ENCODE measurements at regions not wholly inside any gene's neighbourhood (a gene's known extent, or its start where the extent isn't known, plus 50 kb on each side); places are given as distances from the start of the nearest gene placed in this dataset.

GRCh38 chr2:79368116-79368630 is 144.7 kb upstream of the CTNNA2 start:
- H3K36me3 ChIP-seq (ENCODE audit: insufficient read depth, low read length) = no peaks in the 10 kb centered on the region
- no peak overlapping the region for H3K9ac ChIP-seq (ENCODE audit: low read length)
- no peak overlapping the region for H3K4me3 ChIP-seq (ENCODE audit: low read length)
- no peak for TF ChIP-seq RAD21 (conservative IDR thresholded peaks at IDR 0.05)
- TF ChIP-seq SMC3 (conservative IDR thresholded peaks at IDR 0.05; ENCODE audit: poor library complexity) = no peak
- no peak for TF ChIP-seq TAF1 (IDR thresholded peaks at IDR 0.05; ENCODE audit: low read depth)
- no peak for TF ChIP-seq POLR2AphosphoS5 (IDR thresholded peaks at IDR 0.05)
- TF ChIP-seq EP300 (conservative IDR thresholded peaks at IDR 0.05; ENCODE audit: poor library complexity, severe bottlenecking) = no peak
- TF ChIP-seq REST (IDR thresholded peaks at IDR 0.05; ENCODE audit: borderline replicate concordance) = no peak
- no peak for TF ChIP-seq EZH2 (IDR thresholded peaks at IDR 0.05; ENCODE audit: borderline replicate concordance, insufficient read depth, low read length, poor library complexity, severe bottlenecking)
- no peak for TF ChIP-seq CTCF (IDR thresholded peaks at IDR 0.05; ENCODE audit: poor library complexity, severe bottlenecking)
- no peak for TF ChIP-seq MXI1 (conservative IDR thresholded peaks at IDR 0.05; ENCODE audit: poor library complexity, severe bottlenecking)
- H4K20me1 ChIP-seq (ENCODE audit: insufficient read depth) = no peaks in the 10 kb centered on the region
- no peak overlapping the region for H2AFZ ChIP-seq (ENCODE audit: low read depth, low read length)
- no peaks in the 10 kb centered on the region for H3K79me2 ChIP-seq (replicated peaks; ENCODE audit: insufficient read depth, low read length)
- no peak overlapping the region for H3K27ac ChIP-seq (ENCODE audit: low read length)
- H3K9me3 ChIP-seq (ENCODE audit: low read length) = no peaks in the 10 kb centered on the region
- H3K4me2 ChIP-seq (ENCODE audit: low read length) = no peak overlapping the region
- H3K27me3 ChIP-seq (ENCODE audit: insufficient read depth, low read depth, low read length) = no peaks in the 10 kb centered on the region
- H3F3A ChIP-seq (ENCODE audit: insufficient read depth, low read length, poor library complexity, severe bottlenecking) = no peaks in the 10 kb centered on the region
- no peaks in the 10 kb centered on the region for H3K9me2 ChIP-seq (ENCODE audit: insufficient read depth, low read length)

GRCh38 chr2:79359419-79359818 is 153.4 kb upstream of the CTNNA2 start:
- no peak for TF ChIP-seq EZH2 (IDR thresholded peaks at IDR 0.05; ENCODE audit: borderline replicate concordance, insufficient read depth, low read length, poor library complexity, severe bottlenecking)
- TF ChIP-seq TAF1 (IDR thresholded peaks at IDR 0.05; ENCODE audit: low read depth) = no peak
- TF ChIP-seq RAD21 (conservative IDR thresholded peaks at IDR 0.05) = no peak
- TF ChIP-seq CTCF (IDR thresholded peaks at IDR 0.05; ENCODE audit: poor library complexity, severe bottlenecking) = no peak
- no peak for TF ChIP-seq EP300 (conservative IDR thresholded peaks at IDR 0.05; ENCODE audit: poor library complexity, severe bottlenecking)
- TF ChIP-seq REST (IDR thresholded peaks at IDR 0.05; ENCODE audit: borderline replicate concordance) = no peak
- TF ChIP-seq MXI1 (conservative IDR thresholded peaks at IDR 0.05; ENCODE audit: poor library complexity, severe bottlenecking) = no peak
- TF ChIP-seq SMC3 (conservative IDR thresholded peaks at IDR 0.05; ENCODE audit: poor library complexity) = no peak
- TF ChIP-seq POLR2AphosphoS5 (IDR thresholded peaks at IDR 0.05) = no peak
- Histone ChIP-seq H3K27me3 (ENCODE audit: insufficient read depth, low read depth, low read length) (no peaks in the 10 kb centered on the region), H3F3A (ENCODE audit: insufficient read depth, low read length, poor library complexity, severe bottlenecking) (no peaks in the 10 kb centered on the region), H3K27ac (ENCODE audit: low read length) (no peak overlapping the region), H4K20me1 (ENCODE audit: insufficient read depth) (no peaks in the 10 kb centered on the region), H3K79me2 (replicated peaks; ENCODE audit: insufficient read depth, low read length) (no peaks in the 10 kb centered on the region), H3K9me2 (ENCODE audit: insufficient read depth, low read length) (no peaks in the 10 kb centered on the region), H3K9ac (ENCODE audit: low read length) (no peak overlapping the region), H3K4me2 (ENCODE audit: low read length) (no peak overlapping the region), H2AFZ (ENCODE audit: low read depth, low read length) (no peak overlapping the region), H3K9me3 (ENCODE audit: low read length) (peaks cover 3% of the 10 kb centered on the region), H3K4me3 (ENCODE audit: low read length) (no peak overlapping the region), H3K36me3 (ENCODE audit: insufficient read depth, low read length) (no peaks in the 10 kb centered on the region)

Data from neural cell (in vitro differentiated cells).